GM12878 (cell line): ENCODE measurements at regions not wholly inside any gene's neighbourhood (a gene's known extent, or its start where the extent isn't known, plus 50 kb on each side); places are given as distances from the start of the nearest gene placed in this dataset.

Source experiments
- CEBPB ChIP-seq, 2 experiments: fragments of 150-350 bp in 1 of 2; IDR thresholded peaks; 2 replicates each; pipeline ENCODE4 v1.6.1; 2012 to 2014; ENCODE audit warnings: low read depth in 2 of 2, low read length in 2 of 2, borderline replicate concordance in 1 of 2, inconsistent platforms in 1 of 2
- CTCF ChIP-seq, 3 experiments: IDR thresholded peaks in 2 of 3; conservative IDR thresholded peaks in 1 of 3; 2 replicates each; pipeline ENCODE4 v1.5.1; 2011; ENCODE audit warnings: low read depth in 3 of 3, low read length in 3 of 3, mild to moderate bottlenecking in 3 of 3, control low read depth in 2 of 3, moderate library complexity in 2 of 3, inconsistent platforms in 1 of 3, mixed read lengths in 1 of 3; ENCODE audit not compliant: control insufficient read depth in 2 of 3, insufficient read depth in 1 of 3; ENCODE audit errors: extremely low read depth in 1 of 3
- MTA3 ChIP-seq: IDR thresholded peaks from 2 replicates; pipeline ENCODE4 v1.6.1; 2012; ENCODE audit warnings: low read length, inconsistent platforms, borderline replicate concordance
- NRF1 ChIP-seq: conservative IDR thresholded peaks from 2 replicates; pipeline ENCODE4 v1.6.1; 2011; ENCODE audit warnings: mild to moderate bottlenecking, low read depth, low read length, improper control_type of control experiment

- TF ChIP-seq MTA3: no peak
- TF ChIP-seq CTCF (IDR thresholded peaks at IDR 0.05 in 2 of 3, conservative IDR thresholded peaks at IDR 0.05 in 1 of 3; ENCODE audit: control insufficient read depth in 2 of 3, extremely low read depth in 1 of 3, insufficient read depth in 1 of 3, low read depth in 3 of 3, low read length in 3 of 3): no peak
- no peak for TF ChIP-seq NRF1
- no peak for TF ChIP-seq CEBPB (IDR thresholded peaks at IDR 0.05; ENCODE audit: borderline replicate concordance in 1 of 2, low read depth in 2 of 2, low read length in 2 of 2)
Observed at GRCh38 chr6:90460051-90460450, 126.8 kb downstream of the MAP3K7 start.
